GM12872 (cell line): ENCODE measurements at regions not wholly inside any gene's neighbourhood (a gene's known extent, or its start where the extent isn't known, plus 50 kb on each side); places are given as distances from the start of the nearest gene placed in this dataset.

Experiments used
- CTCF ChIP-seq: IDR thresholded peaks from 3 replicates; pipeline ENCODE4 v1.5.1; 2011; ENCODE audit warnings: low read depth, mild to moderate bottlenecking, low read length, moderate library complexity; ENCODE audit not compliant: insufficient read depth

- TF ChIP-seq CTCF: no peak
These were observed 555.0 kb upstream of the CHAC2 start for GRCh38 chr2:53212576-53212975.

- no peak for TF ChIP-seq CTCF
These were observed 556.3 kb upstream of the CHAC2 start for GRCh38 chr2:53211201-53211774.

GRCh38 chr2:53210538-53210937 lies 557.1 kb upstream of the CHAC2 start:
- no peak for TF ChIP-seq CTCF

GRCh38 chr2:53209679-53210458 lies 557.7 kb upstream of the CHAC2 start:
- no peak for TF ChIP-seq CTCF

- no peak for TF ChIP-seq CTCF
These were observed 558.8 kb upstream of the CHAC2 start for GRCh38 chr2:53208815-53209214.

GRCh38 chr2:53202063-53202462 lies 565.5 kb upstream of the CHAC2 start:
- TF ChIP-seq CTCF: no peak

GRCh38 chr2:53200072-53200471 lies 567.5 kb upstream of the CHAC2 start:
- no peak for TF ChIP-seq CTCF
